ENCODE measurements at regions not wholly inside any gene's neighbourhood (a gene's known extent, or its start where the extent isn't known, plus 50 kb on each side); places are given as distances from the start of the nearest gene placed in this dataset.

DNA sequence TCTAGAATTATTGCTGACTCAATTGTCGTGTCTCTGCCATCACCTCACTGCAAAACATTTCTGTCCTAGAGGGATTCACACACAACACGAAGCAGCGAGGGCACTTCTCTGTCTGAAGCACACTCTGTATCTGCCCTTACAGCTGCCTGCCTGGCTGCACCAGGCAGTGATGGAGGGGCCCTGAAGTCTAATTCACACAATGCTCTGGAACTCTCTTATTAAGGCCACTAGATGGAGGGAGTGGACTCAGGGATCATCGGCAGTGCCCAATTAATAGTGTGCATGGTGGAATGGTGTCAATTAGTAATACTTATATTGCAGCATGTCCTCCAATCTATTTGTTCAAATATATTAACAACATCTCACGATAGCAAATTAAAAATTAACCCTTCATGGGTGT, 157.5 kb upstream of the MAP1B start:
- peaks cover 8% of the 10 kb centered on the region for H3K27me3 Mint-ChIP-seq (ENCODE audit: low read depth, poor library complexity)
- no peaks in the 10 kb centered on the region for H3K4me1 Mint-ChIP-seq
- no peak overlapping the region for H3K4me3 Mint-ChIP-seq
- peaks cover 6% of the 10 kb centered on the region for H3K36me3 Mint-ChIP-seq (ENCODE audit: low read depth)
- DNase-seq = no peak
- H3K9me3 Mint-ChIP-seq = peaks cover 60% of the 10 kb centered on the region
- TF ChIP-seq, protein P1, sequence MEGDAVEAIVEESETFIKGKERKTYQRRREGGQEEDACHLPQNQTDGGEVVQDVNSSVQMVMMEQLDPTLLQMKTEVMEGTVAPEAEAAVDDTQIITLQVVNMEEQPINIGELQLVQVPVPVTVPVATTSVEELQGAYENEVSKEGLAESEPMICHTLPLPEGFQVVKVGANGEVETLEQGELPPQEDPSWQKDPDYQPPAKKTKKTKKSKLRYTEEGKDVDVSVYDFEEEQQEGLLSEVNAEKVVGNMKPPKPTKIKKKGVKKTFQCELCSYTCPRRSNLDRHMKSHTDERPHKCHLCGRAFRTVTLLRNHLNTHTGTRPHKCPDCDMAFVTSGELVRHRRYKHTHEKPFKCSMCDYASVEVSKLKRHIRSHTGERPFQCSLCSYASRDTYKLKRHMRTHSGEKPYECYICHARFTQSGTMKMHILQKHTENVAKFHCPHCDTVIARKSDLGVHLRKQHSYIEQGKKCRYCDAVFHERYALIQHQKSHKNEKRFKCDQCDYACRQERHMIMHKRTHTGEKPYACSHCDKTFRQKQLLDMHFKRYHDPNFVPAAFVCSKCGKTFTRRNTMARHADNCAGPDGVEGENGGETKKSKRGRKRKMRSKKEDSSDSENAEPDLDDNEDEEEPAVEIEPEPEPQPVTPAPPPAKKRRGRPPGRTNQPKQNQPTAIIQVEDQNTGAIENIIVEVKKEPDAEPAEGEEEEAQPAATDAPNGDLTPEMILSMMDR (IDR thresholded peaks at IDR 0.05) = no peak
- H3K27ac Mint-ChIP-seq = no peak overlapping the region

DNA sequence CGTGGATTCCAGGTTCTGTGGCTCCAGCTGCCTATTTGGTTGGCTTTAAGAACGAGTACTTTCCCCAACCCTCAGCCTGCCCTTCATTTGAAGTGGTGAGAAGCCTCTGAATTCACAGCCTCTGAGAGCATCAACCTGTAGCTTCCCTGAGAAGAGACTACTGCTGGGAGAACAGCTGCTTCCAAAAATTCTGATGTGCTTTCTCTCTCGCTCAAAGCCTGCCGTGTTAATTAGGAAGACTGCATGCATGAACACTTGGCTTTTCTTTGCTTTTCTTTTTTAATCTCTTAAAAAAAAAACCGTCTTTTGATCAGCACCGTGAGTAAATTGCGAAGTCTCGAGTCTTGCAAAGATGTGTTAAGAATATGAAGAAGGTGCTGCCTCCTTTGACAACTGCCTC, 153.4 kb upstream of the MAP1B start:
- TF ChIP-seq, protein P1 (IDR thresholded peaks at IDR 0.05) = no peak
- peaks cover 32% of the 10 kb centered on the region for H3K9me3 Mint-ChIP-seq
- no peak for DNase-seq
- peaks cover 8% of the 10 kb centered on the region for H3K27me3 Mint-ChIP-seq (ENCODE audit: low read depth, poor library complexity)
- H3K4me1 Mint-ChIP-seq = peaks cover 9% of the 10 kb centered on the region
- no peak overlapping the region for H3K27ac Mint-ChIP-seq
- no peak overlapping the region for H3K4me3 Mint-ChIP-seq
- H3K36me3 Mint-ChIP-seq (ENCODE audit: low read depth) = no peaks in the 10 kb centered on the region

DNA sequence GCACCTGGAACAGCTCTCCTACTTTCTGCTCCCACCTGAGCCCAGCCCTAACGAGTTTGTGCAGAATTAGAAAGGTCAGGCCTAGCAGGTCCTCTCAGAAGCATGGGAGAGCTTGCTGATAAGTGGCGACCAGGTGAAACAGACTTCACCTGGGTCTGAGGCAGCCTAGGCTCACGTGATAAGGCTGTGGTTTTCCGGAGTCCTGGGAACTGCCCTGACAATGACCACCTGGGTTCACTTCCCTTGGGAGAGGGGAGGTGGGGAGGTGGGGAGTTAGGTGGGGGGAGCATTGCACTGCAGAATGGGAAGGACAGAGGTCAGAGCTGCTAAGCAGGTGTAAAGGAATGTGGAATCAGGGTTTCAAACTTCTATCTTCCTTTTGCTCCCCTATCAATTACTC, 152.9 kb upstream of the MAP1B start:
- Mint-ChIP-seq H3K4me3 (no peak overlapping the region), H3K36me3 (ENCODE audit: low read depth) (no peaks in the 10 kb centered on the region), H3K9me3 (peaks cover 27% of the 10 kb centered on the region), H3K27me3 (ENCODE audit: low read depth, poor library complexity) (peaks cover 8% of the 10 kb centered on the region), H3K27ac (no peak overlapping the region), H3K4me1 (peaks cover 9% of the 10 kb centered on the region)
- TF ChIP-seq, protein P1 (IDR thresholded peaks at IDR 0.05) = no peak
- DNase-seq = no peak

DNA sequence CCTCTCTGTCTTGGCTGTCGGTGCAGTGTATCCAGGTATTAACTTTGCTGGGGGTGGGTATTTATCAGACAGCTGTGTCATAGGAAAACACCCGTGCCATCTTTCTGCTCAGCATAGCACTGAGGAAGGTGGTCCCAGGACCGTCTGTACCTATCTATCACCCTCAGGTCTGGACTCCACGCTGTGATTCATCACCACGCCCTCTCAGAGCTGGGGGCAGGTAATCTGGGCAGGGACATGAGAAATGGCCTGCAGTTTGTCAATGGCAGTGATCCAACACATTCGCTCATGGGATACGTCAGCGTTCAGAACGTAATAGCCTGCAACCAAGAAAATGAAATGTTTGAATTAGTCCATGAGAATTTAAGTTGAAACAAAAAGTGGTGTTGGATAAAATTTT, 151.6 kb upstream of the MAP1B start:
- peaks cover 9% of the 10 kb centered on the region for H3K4me1 Mint-ChIP-seq

DNA sequence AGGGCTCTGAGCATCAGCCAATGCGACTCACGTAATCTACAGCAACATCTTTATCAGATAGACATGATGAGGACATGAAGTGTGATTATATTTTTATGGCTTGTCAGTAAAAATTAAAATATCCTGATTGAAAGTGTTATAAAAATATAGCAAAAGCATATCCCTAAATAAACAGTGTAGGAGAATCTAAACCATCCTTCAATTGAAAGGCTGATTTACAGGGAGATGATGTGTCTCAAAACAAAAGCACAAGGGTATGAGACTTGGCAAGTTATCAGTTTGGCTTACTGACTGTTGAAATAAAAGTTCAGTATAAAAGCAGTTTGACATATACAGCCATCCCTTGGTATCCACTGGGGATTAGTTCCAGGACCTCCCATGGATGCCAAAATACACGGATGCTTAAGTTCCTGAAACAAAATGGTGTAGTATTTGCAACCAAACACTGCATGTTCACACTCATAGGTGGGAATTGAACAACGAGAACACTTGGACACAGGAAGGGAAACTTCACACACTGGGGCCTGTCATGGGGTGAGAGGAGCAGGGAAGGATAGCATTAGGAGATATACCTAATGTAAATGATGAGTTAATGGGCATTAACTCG, 149.9 kb upstream of the MAP1B start:
- H3K36me3 Mint-ChIP-seq (ENCODE audit: low read depth) = no peaks in the 10 kb centered on the region
- H3K9me3 Mint-ChIP-seq = no peaks in the 10 kb centered on the region
- no peak overlapping the region for H3K27ac Mint-ChIP-seq
- H3K27me3 Mint-ChIP-seq (ENCODE audit: low read depth, poor library complexity) = peaks cover 8% of the 10 kb centered on the region
- no peak overlapping the region for H3K4me3 Mint-ChIP-seq
- DNase-seq = no peak
- TF ChIP-seq, protein P1 (IDR thresholded peaks at IDR 0.05) = no peak
- peaks cover 9% of the 10 kb centered on the region for H3K4me1 Mint-ChIP-seq

More for the DNA sequence above, 151.6 kb upstream of the MAP1B start:
- no peak overlapping the region for H3K4me3 Mint-ChIP-seq
- TF ChIP-seq, protein P1 (IDR thresholded peaks at IDR 0.05) = no peak
- peaks cover 14% of the 10 kb centered on the region for H3K9me3 Mint-ChIP-seq
- no peak for DNase-seq
- H3K27me3 Mint-ChIP-seq (ENCODE audit: low read depth, poor library complexity) = peaks cover 8% of the 10 kb centered on the region
- no peak overlapping the region for H3K27ac Mint-ChIP-seq
- H3K36me3 Mint-ChIP-seq (ENCODE audit: low read depth) = no peaks in the 10 kb centered on the region

DNA sequence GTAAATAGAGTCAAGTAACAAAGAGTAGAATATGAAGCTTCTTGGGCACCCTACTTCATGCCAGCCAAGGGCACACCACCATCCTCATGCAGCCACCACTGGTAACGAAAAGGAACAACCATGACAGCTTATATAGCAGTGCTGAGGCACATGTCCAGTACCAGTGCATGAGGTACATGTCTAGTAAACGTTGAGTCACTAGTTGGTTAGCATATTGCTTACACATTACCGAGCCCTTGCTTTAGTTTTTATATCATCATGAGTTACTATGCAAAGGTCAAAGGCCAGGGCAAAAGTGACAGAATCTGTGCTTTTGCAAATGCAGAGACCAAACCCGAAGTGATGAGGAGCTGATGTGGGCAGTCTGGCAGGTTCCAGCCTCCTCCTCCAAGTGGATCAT, 147.1 kb upstream of the MAP1B start:
- H3K27ac Mint-ChIP-seq = no peak overlapping the region
- no peaks in the 10 kb centered on the region for H3K9me3 Mint-ChIP-seq
- no peak overlapping the region for H3K4me3 Mint-ChIP-seq
- H3K4me1 Mint-ChIP-seq = peaks cover 9% of the 10 kb centered on the region
- no peaks in the 10 kb centered on the region for H3K36me3 Mint-ChIP-seq (ENCODE audit: low read depth)
- TF ChIP-seq, protein P1 (IDR thresholded peaks at IDR 0.05) = no peak
- no peak for DNase-seq
- H3K27me3 Mint-ChIP-seq (ENCODE audit: low read depth, poor library complexity) = peaks cover 2% of the 10 kb centered on the region

Data from nephron progenitor cell (in vitro differentiated cells).